ENCODE measurements at regions not wholly inside any gene's neighbourhood (a gene's known extent, or its start where the extent isn't known, plus 50 kb on each side); places are given as distances from the start of the nearest gene placed in this dataset.

GRCh38 chr18:71168557-71169145 lies 879.8 kb downstream of the SOCS6 start:
- Histone ChIP-seq H3K36me3 (no peaks in the 10 kb centered on the region), H3K27me3 (no peaks in the 10 kb centered on the region), H4K20me1 (ENCODE audit: low read depth) (no peaks in the 10 kb centered on the region), H3K9me3 (ENCODE audit: low read depth) (no peaks in the 10 kb centered on the region), H3K79me2 (ENCODE audit: low read depth) (no peaks in the 10 kb centered on the region), H3K4me2 (no peak overlapping the region), H2AFZ (replicated peaks) (no peak overlapping the region), H3F3A (ENCODE audit: low read depth) (no peaks in the 10 kb centered on the region), H3K9ac (no peak overlapping the region), H3K27ac (no peak overlapping the region), H3K4me3 (no peak overlapping the region), H3K4me1 (no peaks in the 10 kb centered on the region)
- no peaks in the 10 kb centered on the region for H3K27me3 Mint-ChIP-seq (ENCODE audit: insufficient read depth, low read depth)
- DNase-seq (ENCODE audit: low spot score): no peak
- H3K36me3 Mint-ChIP-seq: no peaks in the 10 kb centered on the region
- no peak overlapping the region for H3K27ac Mint-ChIP-seq
- H3K9me3 Mint-ChIP-seq: no peaks in the 10 kb centered on the region
- no peak overlapping the region for H3K4me3 Mint-ChIP-seq
- peaks cover 9% of the 10 kb centered on the region for H3K4me1 Mint-ChIP-seq
- TF ChIP-seq CTCF (IDR thresholded peaks at IDR 0.05) (no peak), EZH2 (IDR thresholded peaks at IDR 0.05) (no peak), EZH2phosphoT487 (IDR thresholded peaks at IDR 0.05) (no peak)

GRCh38 chr18:71136487-71136886 lies 847.6 kb downstream of the SOCS6 start:
- H3K27ac ChIP-seq: no peak overlapping the region
- no peaks in the 10 kb centered on the region for H3K36me3 Mint-ChIP-seq
- no peaks in the 10 kb centered on the region for H3K27me3 ChIP-seq
- no peaks in the 10 kb centered on the region for H3K9me3 ChIP-seq (ENCODE audit: low read depth)
- H3K4me3 Mint-ChIP-seq: no peak overlapping the region
- H3K9ac ChIP-seq: no peak overlapping the region
- TF ChIP-seq CTCF (IDR thresholded peaks at IDR 0.05): no peak
- TF ChIP-seq EZH2 (IDR thresholded peaks at IDR 0.05): no peak
- TF ChIP-seq EZH2phosphoT487 (IDR thresholded peaks at IDR 0.05): no peak
- H3K4me3 ChIP-seq: no peak overlapping the region
- H3K27ac Mint-ChIP-seq: no peak overlapping the region
- H3K27me3 Mint-ChIP-seq (ENCODE audit: insufficient read depth, low read depth): no peaks in the 10 kb centered on the region
- no peak overlapping the region for H2AFZ ChIP-seq (replicated peaks)
- no peaks in the 10 kb centered on the region for H4K20me1 ChIP-seq (ENCODE audit: low read depth)
- H3K4me1 Mint-ChIP-seq: no peaks in the 10 kb centered on the region
- no peaks in the 10 kb centered on the region for H3K36me3 ChIP-seq
- no peak overlapping the region for H3K4me2 ChIP-seq
- no peaks in the 10 kb centered on the region for H3F3A ChIP-seq (ENCODE audit: low read depth)
- no peak for DNase-seq (ENCODE audit: low spot score)
- no peaks in the 10 kb centered on the region for H3K79me2 ChIP-seq (ENCODE audit: low read depth)
- H3K9me3 Mint-ChIP-seq: no peaks in the 10 kb centered on the region
- no peaks in the 10 kb centered on the region for H3K4me1 ChIP-seq

GRCh38 chr18:71134122-71134521 lies 845.3 kb downstream of the SOCS6 start:
- Mint-ChIP-seq H3K36me3 (no peaks in the 10 kb centered on the region), H3K27me3 (ENCODE audit: insufficient read depth, low read depth) (peaks cover 2% of the 10 kb centered on the region), H3K4me1 (no peaks in the 10 kb centered on the region), H3K27ac (no peak overlapping the region), H3K4me3 (no peak overlapping the region), H3K9me3 (no peaks in the 10 kb centered on the region)
- Histone ChIP-seq H3K4me2 (no peak overlapping the region), H3K9me3 (ENCODE audit: low read depth) (no peaks in the 10 kb centered on the region), H3K27ac (no peak overlapping the region), H2AFZ (replicated peaks) (no peak overlapping the region), H3K79me2 (ENCODE audit: low read depth) (no peaks in the 10 kb centered on the region), H3K9ac (no peak overlapping the region), H3K4me1 (no peaks in the 10 kb centered on the region), H3K36me3 (no peaks in the 10 kb centered on the region), H3F3A (ENCODE audit: low read depth) (no peaks in the 10 kb centered on the region), H3K4me3 (no peak overlapping the region), H3K27me3 (no peaks in the 10 kb centered on the region), H4K20me1 (ENCODE audit: low read depth) (no peaks in the 10 kb centered on the region)
- TF ChIP-seq EZH2 (IDR thresholded peaks at IDR 0.05) (no peak), CTCF (IDR thresholded peaks at IDR 0.05) (no peak), EZH2phosphoT487 (IDR thresholded peaks at IDR 0.05) (no peak)
- no peak for DNase-seq (ENCODE audit: low spot score)
